B cell (primary cell): ENCODE measurements at regions not wholly inside any gene's neighbourhood (a gene's known extent, or its start where the extent isn't known, plus 50 kb on each side); places are given as distances from the start of the nearest gene placed in this dataset.

Source experiments
- ATAC-seq: fragments of 200-7000 bp; cut with Tn5 transposase; one replicate; pipeline ENCODE4 v1.10.0; 2021; ENCODE audit warnings: low read depth, mild to moderate bottlenecking, moderate number of reproducible peaks, moderate library complexity
- CTCF ChIA-PET: fragments of 350-600 bp; sonication (Branson Sonifier 250); formaldehyde crosslinking; loops from one replicate; lab custom pipeline; 2021; ENCODE audit warnings: antibody characterized with exemption, inconsistent platforms; lab: Charles Lee
- POLR2A ChIA-PET: fragments of 350-600 bp; sonication (Branson Sonifier 250); formaldehyde crosslinking; loops from one replicate; lab custom pipeline; 2021; ENCODE audit warnings: antibody characterized with exemption; lab: Charles Lee
- DNase-seq: peaks from one replicate; pipeline ENCODE4 v3.0.0; 2013
- H2AFZ ChIP-seq: 2 replicates; pipeline ENCODE4 v1.6.1; 2012; ENCODE audit warnings: mild to moderate bottlenecking, low read depth, low read length; ENCODE audit not compliant: insufficient read depth, poor library complexity, severe bottlenecking
- H3K27ac ChIP-seq, 2 donors: 1 replicate in 1 of 2; 2 replicates in 1 of 2; pipeline ENCODE4 v1.5.1; 2012 to 2013; ENCODE audit warnings: low read length in 2 of 2, mild to moderate bottlenecking in 2 of 2, moderate library complexity in 1 of 2
- H3K27me3 ChIP-seq, 4 experiments: fragments of 200-600 bp in 1 of 4; sonication (generic) in 1 of 4; replicated peaks in 1 of 4; 1 replicate in 2 of 4; 2 replicates in 2 of 4; pipeline versions ENCODE4 v1.6.1 to v1.7.0; 2013 to 2016; ENCODE audit warnings: low read length in 3 of 4, mild to moderate bottlenecking in 2 of 4, mixed read lengths in 1 of 4, moderate library complexity in 1 of 4; ENCODE audit not compliant: insufficient read depth in 4 of 4, control insufficient read depth in 3 of 4; ENCODE audit errors: control extremely low read depth in 1 of 4
- H3K36me3 ChIP-seq, 2 experiments: replicated peaks in 1 of 2; 1 replicate in 1 of 2; 2 replicates in 1 of 2; pipeline versions ENCODE4 v1.6.1 to v1.7.1; 2013; ENCODE audit warnings: low read length in 1 of 2; ENCODE audit not compliant: insufficient read depth in 2 of 2, control insufficient read depth in 1 of 2; ENCODE audit errors: control extremely low read depth in 1 of 2, extremely low read depth in 1 of 2
- H3K4me1 ChIP-seq, 2 donors: fragments of 200-600 bp in 1 of 2; sonication (generic) in 1 of 2; 1 replicate in 1 of 2; 2 replicates in 1 of 2; pipeline versions ENCODE4 v1.5.1 to v1.6.1; 2013 to 2017; ENCODE audit warnings: low read length in 2 of 2; ENCODE audit not compliant: control insufficient read depth in 2 of 2, insufficient read depth in 2 of 2
- H3K4me2 ChIP-seq: replicated peaks from 2 replicates; pipeline ENCODE3; 2012; ENCODE audit warnings: mild to moderate bottlenecking, low read depth, low read length; ENCODE audit not compliant: poor library complexity, severe bottlenecking
- H3K4me3 ChIP-seq, 5 experiments: fragments of 200-600 bp in 1 of 5; sonication (generic) in 1 of 5; 1 replicate in 3 of 5; 2 replicates in 2 of 5; pipeline versions ENCODE4 v1.5.1 to v1.7.0; 2011 to 2016; ENCODE audit warnings: low read length in 4 of 5, mild to moderate bottlenecking in 4 of 5, low read depth in 2 of 5, control low read depth in 1 of 5, moderate library complexity in 1 of 5; ENCODE audit not compliant: insufficient read depth in 1 of 5; ENCODE audit errors: control extremely low read depth in 1 of 5, extremely low read depth in 1 of 5
- H3K79me2 ChIP-seq: fragments of 200-600 bp; sonication (generic); one replicate; pipeline ENCODE4 v1.6.0; 2016; ENCODE audit warnings: low read length; ENCODE audit not compliant: control insufficient read depth, insufficient read depth
- H3K9ac ChIP-seq: fragments of 200-600 bp; sonication (generic); 2 replicates; pipeline ENCODE4 v1.6.1; 2017; ENCODE audit warnings: mild to moderate bottlenecking, low read length, moderate library complexity
- H3K9me3 ChIP-seq, 3 donors: one replicate each; pipeline versions ENCODE4 v1.6.1 to v1.7.1; 2013; ENCODE audit warnings: low read length in 2 of 3; ENCODE audit not compliant: control insufficient read depth in 2 of 3, insufficient read depth in 1 of 3; ENCODE audit errors: control extremely low read depth in 1 of 3
- H4K20me1 ChIP-seq: 2 replicates; pipeline ENCODE4 v1.6.0; 2012; ENCODE audit warnings: mild to moderate bottlenecking, low read length; ENCODE audit not compliant: insufficient read depth, control insufficient read depth, poor library complexity, severe bottlenecking
- H3K27ac Mint-ChIP-seq: one replicate; pipeline ENCODE4 v1.8.0; 2021; ENCODE audit warnings: mixed read lengths
- H3K27me3 Mint-ChIP-seq: one replicate; pipeline ENCODE4 v1.8.0; 2021; ENCODE audit warnings: mixed read lengths
- H3K4me1 Mint-ChIP-seq: one replicate; pipeline ENCODE4 v1.8.0; 2021; ENCODE audit warnings: mixed read lengths
- H3K4me3 Mint-ChIP-seq: one replicate; pipeline ENCODE4 v1.8.0; 2021; ENCODE audit warnings: mixed read lengths
- H3K9me3 Mint-ChIP-seq: one replicate; pipeline ENCODE4 v1.8.0; 2022; ENCODE audit warnings: mixed read lengths; ENCODE audit not compliant: insufficient read depth
- CTCF ChIP-seq: fragments of 200-600 bp; IDR thresholded peaks from one replicate; pipeline ENCODE4 v1.8.0; 2022; ENCODE audit warnings: antibody characterized with exemption, mild to moderate bottlenecking
- EZH2 ChIP-seq: IDR thresholded peaks from 2 replicates; pipeline ENCODE4 v1.6.1; 2012; ENCODE audit warnings: borderline replicate concordance, low read depth, mild to moderate bottlenecking, moderate library complexity, low read length; ENCODE audit not compliant: insufficient read depth, poor library complexity, severe bottlenecking
- WGBS: methylation state at CpG from one replicate; pipeline ENCODE4 v1.1.5; 2013; ENCODE audit warnings: missing lambda C conversion rate; ENCODE audit not compliant: insufficient coverage; 5-methylcytosine and 5-hydroxymethylcytosine counted together
- intact Hi-C: fragments of 100-400 bp; cut with micrococcal nuclease; formaldehyde crosslinking; loops from one replicate; pipeline ENCODE4 v1.10.0; 2022

GRCh38 chr16:13528691-13529090, 391.3 kb upstream of the ERCC4 start:
- 90% methylated on average over 2 of the region's 3 CpGs for WGBS
- ChIA-PET POLR2A (no interaction called here), CTCF (no interaction called here)
- Mint-ChIP-seq H3K9me3 (no peaks in the 10 kb centered on the region), H3K27me3 (no peaks in the 10 kb centered on the region), H3K4me1 (peaks cover 6% of the 10 kb centered on the region), H3K27ac (no peak overlapping the region), H3K4me3 (no peak overlapping the region)
- H3K79me2 ChIP-seq = no peaks in the 10 kb centered on the region
- no peak overlapping the region for H3K4me3 ChIP-seq
- H3K4me1 ChIP-seq = no peaks in the 10 kb centered on the region
- intact Hi-C loops = no loop called here
- ATAC-seq (no peak), DNase-seq (no peak)
- no peaks in the 10 kb centered on the region for H4K20me1 ChIP-seq
- H3K9ac ChIP-seq = no peak overlapping the region
- H2AFZ ChIP-seq = no peak overlapping the region
- H3K27me3 ChIP-seq = no peaks in the 10 kb centered on the region
- H3K36me3 ChIP-seq = no peaks in the 10 kb centered on the region
- peaks cover 0 to 7% (median 2%) of the 10 kb centered on the region in 3 donors for H3K9me3 ChIP-seq
- TF ChIP-seq EZH2 = no peak
- no peak for TF ChIP-seq CTCF
- no peak overlapping the region for H3K4me2 ChIP-seq
- no peak overlapping the region for H3K27ac ChIP-seq

GRCh38 chr16:13529193-13529982, 390.6 kb upstream of the ERCC4 start:
- Mint-ChIP-seq H3K9me3 (no peaks in the 10 kb centered on the region), H3K4me1 (peaks cover 6% of the 10 kb centered on the region), H3K27ac (no peak overlapping the region), H3K27me3 (no peaks in the 10 kb centered on the region), H3K4me3 (no peak overlapping the region)
- Histone ChIP-seq H3K4me3 (no peak overlapping the region), H3K27me3 (no peaks in the 10 kb centered on the region), H3K4me2 (no peak overlapping the region), H3K9ac (no peak overlapping the region), H3K79me2 (no peaks in the 10 kb centered on the region), H3K36me3 (no peaks in the 10 kb centered on the region), H3K4me1 (no peaks in the 10 kb centered on the region), H4K20me1 (no peaks in the 10 kb centered on the region), H3K9me3 (peaks cover 0 to 7% (median 2%) of the 10 kb centered on the region in 3 donors), H2AFZ (no peak overlapping the region), H3K27ac (no peak overlapping the region)
- intact Hi-C loops = no loop called here
- ChIA-PET POLR2A (no interaction called here), CTCF (no interaction called here)
- ATAC-seq (no peak), DNase-seq (no peak)
- WGBS = 45% methylated on average over 2 of the region's 3 CpGs
- TF ChIP-seq EZH2 = no peak
- TF ChIP-seq CTCF = no peak
